GM21526 (cell line): ENCODE measurements at regions not wholly inside any gene's neighbourhood (a gene's known extent, or its start where the extent isn't known, plus 50 kb on each side); places are given as distances from the start of the nearest gene placed in this dataset.

ENCODE experiments used
- ATAC-seq: cut with Tn5 transposase; IDR thresholded peaks from one replicate; pipeline ENCODE4 v1.9.1; 2021; ENCODE audit warnings: moderate library complexity; ENCODE audit not compliant: unreplicated experiment, low FRiP score

DNA sequence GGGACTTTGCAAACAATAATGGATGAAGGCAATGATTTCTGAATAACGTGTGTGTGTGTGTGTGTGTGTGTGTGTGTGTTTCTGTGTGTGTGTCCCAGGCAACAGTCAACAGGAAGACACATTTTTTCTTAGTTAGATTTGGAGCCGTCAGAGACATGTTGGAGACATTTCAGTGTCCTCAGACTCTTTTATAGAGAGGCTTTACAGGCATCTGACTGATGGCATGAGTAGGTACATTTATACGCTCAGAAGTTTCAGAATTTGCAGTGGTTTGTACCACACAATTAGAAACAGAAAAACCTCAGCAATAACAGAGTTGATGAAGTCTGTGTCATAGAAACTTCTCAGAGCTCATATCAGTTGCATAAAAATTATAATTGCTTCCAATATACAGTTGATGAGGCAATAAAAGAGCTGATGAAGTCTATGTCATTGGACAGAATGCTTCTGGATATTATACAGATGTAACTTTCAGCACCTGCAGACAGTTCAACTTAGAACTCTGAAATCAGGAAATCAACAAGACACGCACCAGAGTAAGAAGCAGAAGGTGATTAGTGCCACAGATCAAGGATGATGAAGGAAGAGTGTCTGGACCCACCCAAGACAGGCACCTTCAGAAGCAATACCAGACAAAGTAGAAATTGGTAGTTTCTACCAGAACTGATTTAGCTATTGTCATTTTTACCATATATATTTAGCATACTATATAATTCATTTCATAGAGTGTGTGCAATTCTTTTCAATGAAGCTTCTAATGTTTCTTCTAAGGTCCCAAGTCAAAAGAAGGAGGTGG is 104.5 kb upstream of the LYZL1 start:
- ATAC-seq = no peak

DNA sequence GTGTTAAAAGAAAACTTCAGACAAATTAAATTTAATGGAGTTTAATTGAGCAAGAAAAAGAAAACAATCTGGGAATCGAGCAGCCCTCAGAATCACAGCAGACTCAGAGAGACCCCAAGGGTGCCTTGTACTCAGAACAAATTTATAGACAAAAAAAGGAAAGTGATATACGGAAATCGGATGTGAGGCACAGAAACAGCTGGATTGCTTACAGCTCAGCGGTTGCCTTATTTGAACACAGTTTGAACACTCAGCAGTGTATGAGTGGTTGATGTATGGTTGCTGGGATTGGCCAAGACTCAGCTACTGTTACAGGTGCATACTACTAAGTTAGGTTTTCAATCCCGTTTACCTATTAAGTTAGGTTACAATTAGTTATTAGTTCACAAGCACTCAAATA is 103.8 kb upstream of the LYZL1 start:
- no peak for ATAC-seq

DNA sequence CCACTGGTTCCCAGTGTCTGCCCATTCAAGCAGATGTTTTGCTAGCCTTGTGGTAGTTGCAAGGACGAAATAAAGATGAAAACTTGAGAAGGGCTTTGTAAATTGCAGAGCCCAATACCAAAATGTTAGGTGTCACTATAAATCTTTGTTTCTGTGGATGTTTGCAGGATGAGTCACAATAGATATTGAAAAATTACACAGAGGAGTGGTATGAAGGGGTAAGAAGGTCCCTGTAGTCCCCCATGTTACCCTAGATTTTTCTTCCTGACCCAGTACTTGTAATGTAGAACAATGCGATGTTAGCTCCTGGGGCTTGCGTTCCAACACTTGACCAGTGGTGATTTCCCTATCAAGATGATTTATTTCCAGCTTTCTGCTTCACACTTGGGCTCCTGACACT is 102.6 kb upstream of the LYZL1 start:
- no peak for ATAC-seq

DNA sequence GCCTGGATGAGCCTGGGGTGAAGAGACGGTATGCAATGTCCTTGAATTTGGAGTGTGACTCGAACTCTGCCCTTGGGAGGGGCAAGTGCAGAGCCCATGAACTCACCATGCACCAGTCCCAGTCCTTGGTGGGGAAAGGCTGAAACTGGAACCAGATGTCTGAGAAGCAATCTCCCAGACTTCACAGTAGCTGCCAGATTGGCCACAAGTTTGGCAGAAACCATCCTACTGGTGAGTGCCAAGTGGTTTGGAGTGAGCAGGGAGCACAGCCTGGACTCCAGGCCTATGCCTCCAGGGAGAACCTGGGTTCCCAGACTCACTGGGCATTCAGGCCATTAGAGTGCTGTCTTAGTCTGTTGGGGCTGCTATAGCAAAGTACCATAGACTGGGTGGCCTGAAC is 99.6 kb upstream of the LYZL1 start:
- ATAC-seq = no peak

DNA sequence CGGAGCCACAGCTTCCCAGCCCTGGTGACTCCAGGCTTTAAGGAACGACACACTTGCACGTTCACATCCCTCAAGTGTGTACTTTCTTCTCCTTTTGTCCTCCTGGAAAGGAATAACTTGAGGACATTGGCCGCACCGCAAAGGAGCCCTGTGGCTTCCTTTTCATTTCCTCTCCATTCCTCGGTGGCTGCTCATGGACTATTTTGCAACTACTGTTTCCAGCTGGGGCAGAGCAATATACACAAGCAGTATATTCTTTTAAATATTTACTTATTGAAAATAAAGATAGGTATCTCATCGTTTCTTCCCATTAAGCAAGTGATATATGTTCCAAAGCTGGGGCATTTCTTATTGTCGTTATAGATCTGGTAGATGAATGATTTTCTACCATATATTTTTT is 97.2 kb upstream of the LYZL1 start:
- ATAC-seq = no peak

DNA sequence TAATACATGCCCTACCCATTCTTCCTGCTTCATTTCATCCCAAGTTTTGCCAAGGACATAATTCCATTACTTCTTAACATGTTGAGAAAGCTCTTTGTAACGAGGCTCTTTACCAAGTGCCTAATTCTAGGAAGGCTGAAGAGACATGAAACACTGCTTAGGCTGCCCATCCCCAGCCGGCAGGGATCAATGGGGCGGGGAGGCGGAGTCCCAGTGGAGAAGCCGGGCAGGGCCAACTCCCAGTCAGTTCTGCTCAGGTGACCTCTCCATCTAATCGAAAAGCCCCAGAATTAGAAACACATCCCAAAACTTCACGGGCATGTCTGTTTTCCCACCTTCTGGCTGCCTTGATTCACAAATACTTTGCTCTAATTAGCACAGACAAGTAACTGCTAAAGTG is 89.5 kb upstream of the LYZL1 start:
- ATAC-seq = no peak

DNA sequence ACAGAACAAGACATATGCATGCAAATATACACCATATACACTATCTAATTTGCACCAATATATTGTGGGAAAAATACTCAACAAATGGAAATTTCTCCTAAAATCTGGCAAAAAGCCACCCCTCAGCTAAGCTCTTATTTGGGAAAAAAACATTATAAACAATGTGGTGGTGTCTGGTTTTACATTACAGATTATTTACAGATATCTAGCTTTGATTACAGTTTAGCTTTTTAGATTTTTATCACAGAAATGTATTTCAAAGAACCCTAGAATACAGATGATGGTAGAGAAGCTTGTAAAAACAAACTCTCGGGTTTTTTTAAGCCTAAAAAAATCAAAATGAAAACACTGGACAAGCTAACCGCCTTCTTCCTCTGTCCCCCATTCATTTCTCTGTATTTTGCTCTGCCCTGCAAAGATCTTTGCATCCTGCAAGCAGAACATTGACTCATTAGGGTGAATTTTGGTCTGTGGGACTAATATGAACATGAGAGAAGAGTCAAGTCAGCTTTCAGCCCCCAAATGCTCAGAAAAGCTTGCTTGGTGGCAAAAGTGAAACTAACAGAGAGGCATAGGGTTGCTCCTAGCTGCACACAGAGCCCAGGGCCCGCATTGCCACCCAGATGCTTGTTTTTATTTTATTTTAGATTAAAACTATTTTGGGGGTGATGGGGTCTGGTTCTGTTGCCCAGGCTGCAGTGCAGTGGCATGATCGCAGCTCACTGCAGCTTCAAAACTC is 88.8 kb upstream of the LYZL1 start:
- no peak for ATAC-seq

DNA sequence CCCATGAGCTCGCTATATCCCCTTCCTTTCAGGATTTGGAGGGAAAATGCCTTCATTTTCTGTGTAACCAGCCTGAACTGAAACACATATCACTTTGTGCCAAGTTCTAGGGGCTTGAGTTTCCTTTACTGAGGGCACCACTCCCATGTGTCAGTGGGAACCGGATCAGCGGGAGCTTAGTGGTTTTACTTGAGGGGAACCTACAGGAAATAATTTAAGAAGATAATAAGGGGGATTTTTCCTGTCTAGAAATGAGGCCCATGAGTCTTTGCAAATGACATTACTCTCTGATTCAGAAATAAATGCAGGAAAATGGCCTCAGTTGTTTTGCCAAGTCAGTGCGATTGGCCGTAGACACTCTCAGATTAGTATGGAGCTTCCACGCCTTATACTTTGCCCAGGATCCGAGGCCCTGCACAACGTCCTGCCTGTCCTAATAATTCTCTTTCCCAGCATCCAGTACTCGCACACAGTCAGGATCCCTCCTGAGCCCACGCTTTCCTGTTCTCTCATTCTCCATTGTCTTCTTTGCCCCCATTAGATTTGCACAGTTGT is 86.4 kb upstream of the LYZL1 start:
- ATAC-seq = no peak

DNA sequence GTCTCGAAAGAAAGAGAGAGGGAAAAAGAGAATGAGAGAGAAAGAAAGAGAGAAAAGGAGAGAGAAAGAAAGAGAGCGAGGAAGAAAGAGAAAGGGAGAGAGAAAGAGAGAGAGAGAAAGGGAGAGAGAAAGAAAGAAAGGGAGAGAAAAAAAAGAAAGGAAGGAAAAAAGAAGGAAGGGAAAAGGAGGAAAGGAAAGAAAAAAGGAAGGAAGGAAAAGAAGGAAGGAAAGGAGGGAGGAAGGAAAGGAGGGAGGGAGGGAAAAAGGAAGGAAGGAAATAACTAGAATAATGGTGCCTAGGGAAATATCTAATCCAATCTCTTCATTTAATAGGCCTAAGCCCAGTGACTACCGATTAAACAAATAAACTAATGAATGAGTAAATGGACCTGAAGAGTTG is 85.4 kb upstream of the LYZL1 start:
- no peak for ATAC-seq

DNA sequence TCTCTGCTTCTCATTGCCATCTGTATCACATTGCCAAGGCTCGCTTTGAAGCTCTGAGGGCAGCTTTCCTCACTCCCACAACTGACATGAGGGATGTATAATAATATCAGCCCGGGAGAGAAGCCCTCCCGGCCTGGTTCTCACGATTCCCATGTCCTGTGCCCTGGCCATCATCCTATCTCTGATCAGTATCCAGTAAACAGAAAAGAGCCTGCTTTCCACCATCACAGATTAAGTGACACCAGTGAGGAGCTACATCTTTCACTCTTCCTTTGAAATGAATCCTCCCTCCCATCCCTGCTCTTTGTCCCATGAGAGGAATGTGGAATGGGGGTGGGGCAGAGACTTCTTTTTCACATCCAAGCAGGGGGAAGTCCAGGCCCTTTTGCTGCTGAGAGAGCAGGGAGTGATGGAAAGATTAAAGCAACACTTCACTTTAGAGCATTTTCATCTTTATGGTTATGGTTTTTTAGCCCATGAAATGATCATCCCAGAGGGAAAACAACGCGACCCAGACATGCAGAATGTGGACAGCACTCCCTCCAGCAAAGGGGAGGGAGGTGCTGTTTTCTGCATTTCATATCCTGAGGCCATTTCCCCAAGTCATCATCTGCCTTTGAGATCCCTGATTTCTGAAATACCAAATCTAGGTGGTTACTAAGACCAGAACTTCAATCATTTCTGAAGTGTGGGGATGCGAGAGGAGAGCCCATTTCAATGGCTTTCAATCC is 84.6 kb upstream of the LYZL1 start:
- ATAC-seq = no peak

DNA sequence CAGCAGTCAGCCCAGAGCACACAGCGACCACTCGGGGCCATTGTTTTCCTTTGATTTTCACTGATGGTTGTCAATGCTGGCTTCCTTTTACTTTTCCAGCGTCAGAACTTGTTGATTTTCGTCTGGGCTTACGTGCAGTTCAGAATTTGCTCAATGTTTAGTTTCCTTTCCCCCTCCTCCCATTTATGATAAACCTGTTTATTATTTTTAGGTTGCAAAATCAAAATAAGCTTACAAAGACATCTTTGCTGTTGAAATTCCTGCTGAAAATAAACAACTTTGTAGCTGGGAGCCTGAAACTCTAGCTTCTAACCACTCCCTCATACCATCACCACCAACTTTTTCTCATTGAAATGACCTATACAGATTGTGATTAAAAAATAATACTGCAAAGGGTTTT is 83.1 kb upstream of the LYZL1 start:
- ATAC-seq = no peak

DNA sequence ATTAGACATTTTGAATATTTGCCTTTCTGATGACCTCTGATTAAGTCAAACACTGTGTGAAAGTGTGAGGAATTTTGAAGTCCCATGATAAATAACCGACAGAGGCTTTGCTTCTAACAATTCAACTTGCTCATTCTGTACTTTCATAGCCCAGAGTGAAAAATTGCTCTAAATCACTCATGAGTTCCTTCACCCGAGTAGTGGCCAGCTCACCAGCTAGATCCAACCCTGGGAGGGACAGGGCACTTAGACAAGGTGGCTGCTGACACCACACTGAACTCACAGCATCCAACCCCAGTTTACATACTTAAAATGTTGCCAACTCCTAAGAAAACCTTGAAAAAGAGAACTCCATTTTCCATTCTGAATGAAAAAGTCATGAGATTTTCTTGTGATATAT is 80.0 kb upstream of the LYZL1 start:
- ATAC-seq = no peak

DNA sequence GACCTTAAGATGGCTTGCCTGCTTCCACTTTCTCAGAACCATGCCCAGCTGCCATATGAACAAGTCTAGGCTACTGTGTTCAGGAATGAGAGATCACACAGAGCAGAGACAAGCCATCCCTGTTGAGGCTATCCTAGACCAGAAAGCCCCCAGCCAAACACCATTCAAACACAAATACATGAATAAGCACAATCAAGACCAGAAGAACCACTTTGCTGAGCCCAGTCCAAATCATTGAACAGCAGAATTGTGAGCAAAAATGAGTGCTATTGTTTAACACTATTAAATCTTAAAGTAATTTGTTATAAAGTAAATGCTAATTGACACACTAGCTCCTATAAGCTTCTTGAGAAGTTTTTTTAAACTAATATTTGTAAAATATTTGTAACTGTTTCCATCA is 79.0 kb upstream of the LYZL1 start:
- no peak for ATAC-seq

DNA sequence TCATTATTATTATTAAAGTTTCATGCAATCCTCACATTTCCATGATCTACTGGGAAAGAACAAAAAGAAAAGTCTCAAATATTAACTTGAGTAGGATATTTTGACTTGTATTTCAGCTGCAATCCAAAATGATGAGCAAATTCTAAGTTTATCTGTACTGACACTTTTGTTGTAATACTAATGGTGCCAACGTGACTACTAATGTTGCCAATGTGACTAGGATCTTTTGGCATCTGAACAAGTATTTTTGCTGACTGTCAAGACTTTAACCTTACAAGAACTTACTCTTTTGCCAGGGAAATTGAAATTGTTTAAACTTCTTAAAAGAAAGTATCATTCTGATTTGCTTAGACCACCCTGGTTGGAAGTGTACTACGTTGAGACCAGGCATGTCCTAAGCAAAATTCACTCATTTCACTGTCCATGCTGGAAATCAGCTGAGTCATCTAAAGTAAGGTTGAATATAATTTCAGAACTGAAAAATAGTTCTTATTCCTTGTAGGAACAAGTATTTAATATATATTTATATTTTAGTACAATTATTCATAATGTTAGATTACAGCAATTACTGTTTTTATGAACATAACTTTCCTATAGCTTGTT is 78.5 kb upstream of the LYZL1 start:
- ATAC-seq = no peak

DNA sequence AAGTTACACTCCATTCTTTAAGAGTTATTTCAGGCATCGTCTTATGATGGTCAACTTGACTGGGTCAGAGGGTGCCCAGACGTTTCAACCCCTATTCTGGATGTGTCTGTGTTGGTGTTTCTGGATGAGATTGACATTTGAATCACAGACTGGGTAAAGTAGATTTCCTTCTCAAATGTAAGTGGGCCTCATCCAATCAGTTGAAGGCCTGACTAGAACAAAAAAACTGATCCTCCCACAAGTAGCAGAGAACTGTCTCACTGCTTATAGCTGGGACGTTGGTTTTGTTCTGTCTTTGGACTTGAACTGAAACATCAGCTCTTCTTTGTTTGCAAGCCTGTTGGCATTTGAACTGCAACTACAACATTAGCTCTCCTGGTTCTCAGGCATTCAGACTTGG is 76.3 kb upstream of the LYZL1 start:
- no peak for ATAC-seq

DNA sequence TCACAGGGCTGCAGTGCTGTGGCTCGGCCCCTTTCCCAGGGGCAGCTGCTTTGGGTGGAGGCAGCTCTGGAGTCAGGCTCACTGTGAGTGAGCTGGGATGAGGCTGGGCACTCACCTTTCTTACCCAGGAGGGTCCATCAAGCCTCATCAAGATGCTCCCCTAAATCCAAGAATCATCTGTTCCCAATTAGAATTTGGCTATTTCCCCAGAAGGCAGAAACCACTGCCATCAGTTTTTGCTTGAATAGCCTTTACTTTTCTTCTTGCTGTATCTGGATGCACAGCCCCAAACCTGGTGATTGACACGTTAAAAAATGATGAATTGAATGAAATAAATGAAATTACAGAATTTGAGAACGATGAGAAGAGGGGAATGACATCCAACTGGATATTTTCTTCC is 74.3 kb upstream of the LYZL1 start:
- ATAC-seq = no peak

DNA sequence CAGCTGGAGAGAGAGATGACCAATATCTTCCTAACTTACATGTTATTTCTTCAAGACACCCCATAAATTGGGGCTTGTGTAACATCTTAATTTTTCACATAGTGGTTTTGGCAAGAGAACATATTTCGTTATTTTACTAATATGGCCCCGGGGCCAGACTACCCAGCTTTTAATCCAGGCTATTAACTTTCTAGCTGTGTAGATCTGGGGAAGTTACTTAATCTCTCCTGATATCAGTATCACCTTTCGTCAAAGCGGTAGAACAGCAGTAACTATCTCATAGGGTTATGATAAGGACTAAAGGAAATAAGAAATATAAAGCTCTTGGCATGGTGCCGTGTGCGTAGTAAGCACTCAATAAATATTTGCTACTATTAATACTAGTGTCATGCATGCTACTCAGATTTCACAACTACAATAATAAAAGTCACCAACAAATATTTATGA is 71.6 kb upstream of the LYZL1 start:
- ATAC-seq = no peak

DNA sequence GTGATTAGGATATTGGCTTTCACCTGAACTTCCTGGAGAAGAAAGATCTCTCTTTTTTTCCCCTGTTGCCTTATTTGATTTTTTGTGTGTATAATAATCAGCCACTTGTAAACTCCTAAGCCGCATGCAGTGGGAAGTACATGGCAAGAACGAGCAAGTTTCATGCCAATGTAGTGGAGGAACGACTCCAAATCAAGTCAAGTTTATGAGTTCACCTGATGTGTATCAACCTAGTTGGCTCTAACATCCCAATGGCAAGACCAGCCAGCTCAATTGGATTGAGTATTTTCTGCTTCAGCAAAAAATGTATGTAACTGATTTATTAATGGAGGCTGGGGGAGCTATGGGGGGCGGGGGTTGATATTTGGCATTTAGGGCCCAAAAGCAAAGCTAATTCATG is 65.5 kb upstream of the LYZL1 start:
- no peak for ATAC-seq

DNA sequence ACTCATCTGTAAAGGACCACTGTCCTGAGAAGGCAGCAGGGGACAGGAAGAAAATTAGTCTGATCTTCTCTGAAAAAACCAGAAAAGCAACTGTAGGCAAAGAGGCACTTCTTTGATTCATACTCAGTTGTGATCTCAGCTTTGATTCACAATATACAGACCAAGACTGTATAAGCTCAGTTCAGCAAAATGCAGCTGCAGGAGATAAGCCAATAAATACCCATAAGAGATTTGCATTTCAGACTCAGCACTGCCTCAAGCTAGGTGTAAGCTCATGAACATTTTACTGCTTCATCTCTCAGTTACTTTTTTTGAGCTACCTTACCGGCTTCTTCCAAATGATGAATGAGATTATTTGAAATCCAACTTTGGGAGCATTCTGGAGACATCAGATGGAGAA is 64.2 kb upstream of the LYZL1 start:
- ATAC-seq = no peak

DNA sequence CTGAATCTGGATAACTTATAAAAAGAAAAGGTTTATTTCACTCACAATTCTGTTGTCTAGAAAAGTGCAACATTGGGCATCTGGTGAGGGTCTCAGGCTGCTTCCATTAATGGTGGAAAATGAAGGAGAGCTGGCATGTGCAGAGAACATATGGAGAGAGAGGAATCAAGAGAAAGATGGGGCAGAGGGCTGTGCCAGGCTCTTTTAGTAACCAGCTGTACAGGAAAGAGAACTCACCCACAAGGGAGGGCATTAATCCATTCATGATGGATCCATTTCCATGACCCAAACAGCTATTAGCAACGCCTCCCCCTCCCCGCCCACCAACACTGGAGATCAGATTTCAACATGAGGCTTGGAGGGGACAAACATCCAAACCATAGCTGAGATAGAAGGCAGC is 61.7 kb upstream of the LYZL1 start:
- no peak for ATAC-seq

DNA sequence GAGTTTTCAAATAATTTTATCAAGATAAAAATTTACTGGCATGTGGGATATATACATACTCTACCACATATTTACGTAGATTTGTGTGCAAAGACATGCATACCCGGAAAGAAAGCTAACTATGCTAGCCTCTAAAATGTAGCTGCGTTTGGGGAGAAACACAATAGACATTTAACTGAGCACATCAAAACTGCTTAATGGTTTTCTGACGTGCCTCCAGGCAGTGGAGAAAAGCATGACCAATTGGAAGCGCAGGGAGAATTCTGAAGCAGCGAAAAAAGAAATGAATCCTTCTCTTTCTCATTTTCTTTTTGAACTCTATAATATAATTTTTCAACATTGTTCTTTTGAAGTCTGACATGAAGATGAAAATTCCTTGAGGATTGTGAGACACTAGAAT is 60.3 kb upstream of the LYZL1 start:
- ATAC-seq = no peak
